ENCODE measurements at regions not wholly inside any gene's neighbourhood (a gene's known extent, or its start where the extent isn't known, plus 50 kb on each side); places are given as distances from the start of the nearest gene placed in this dataset.

DNA sequence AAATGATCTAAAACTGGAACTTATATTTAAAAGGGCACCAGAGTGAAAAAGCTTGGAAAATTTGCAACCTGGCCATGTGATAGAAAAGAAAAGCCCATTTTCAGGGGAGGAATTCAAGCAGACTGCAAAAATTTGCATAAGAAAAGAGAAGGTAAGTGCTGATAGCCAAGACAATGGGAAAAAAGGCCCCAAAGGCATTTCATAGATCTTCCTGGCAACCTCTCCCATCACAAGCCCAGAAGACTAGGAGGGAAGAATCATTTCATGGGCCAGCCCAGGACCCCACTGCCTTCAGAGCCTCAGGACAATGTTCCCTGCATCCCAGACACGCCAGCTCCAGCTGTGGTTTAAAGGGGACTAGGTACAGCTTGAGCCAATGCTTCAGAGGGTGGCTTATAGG, 887.3 kb upstream of the DIAPH2 start:
- DNase-seq: no peak

GRCh38 chrX:95823796-95824195, 860.8 kb upstream of the DIAPH2 start:
- DNase-seq: no peak

GRCh38 chrX:95835223-95835622, 849.4 kb upstream of the DIAPH2 start:
- no peak for DNase-seq

GRCh38 chrX:95836517-95836916, 848.1 kb upstream of the DIAPH2 start:
- DNase-seq: no peak

- DNase-seq: no peak
Observed at GRCh38 chrX:95841863-95842262, 842.8 kb upstream of the DIAPH2 start.

DNA sequence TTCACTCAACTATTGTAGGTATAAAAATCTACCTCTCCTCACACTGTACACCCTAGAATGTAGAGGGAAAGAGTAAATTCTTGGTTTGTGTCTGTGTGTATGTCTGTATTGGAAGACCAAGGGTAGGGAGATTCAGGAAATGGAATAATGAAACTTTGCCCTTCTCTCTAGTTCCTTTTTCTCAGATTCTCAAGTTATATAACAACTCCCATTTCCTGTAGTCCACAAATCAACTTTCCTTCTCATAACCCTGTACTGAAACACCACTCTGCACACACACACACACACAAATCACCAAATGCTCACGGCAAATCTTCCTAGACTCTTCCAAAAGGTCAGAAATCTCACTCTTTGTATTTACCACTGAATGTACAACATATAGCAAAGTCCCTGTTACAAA, 824.5 kb upstream of the DIAPH2 start:
- DNase-seq: no peak

DNA sequence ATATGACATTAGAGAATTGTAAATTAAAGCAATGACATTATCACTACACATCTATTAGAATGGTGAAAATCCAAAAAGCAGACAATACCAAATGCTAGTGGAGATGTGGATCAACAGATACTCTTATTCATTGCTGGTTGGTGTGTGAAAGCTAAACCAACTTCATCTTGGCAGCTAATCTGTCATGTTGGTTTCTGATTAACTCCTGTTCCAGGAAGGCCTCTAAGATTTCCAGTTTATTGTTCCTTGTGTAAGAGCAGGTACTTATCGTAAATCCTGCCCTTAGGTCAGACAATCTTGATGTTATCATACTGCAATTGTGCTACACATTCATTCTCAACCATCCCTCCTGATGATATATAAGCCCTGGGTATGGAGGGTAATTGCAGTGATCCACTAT, 809.0 kb upstream of the DIAPH2 start:
- DNase-seq: no peak

DNA sequence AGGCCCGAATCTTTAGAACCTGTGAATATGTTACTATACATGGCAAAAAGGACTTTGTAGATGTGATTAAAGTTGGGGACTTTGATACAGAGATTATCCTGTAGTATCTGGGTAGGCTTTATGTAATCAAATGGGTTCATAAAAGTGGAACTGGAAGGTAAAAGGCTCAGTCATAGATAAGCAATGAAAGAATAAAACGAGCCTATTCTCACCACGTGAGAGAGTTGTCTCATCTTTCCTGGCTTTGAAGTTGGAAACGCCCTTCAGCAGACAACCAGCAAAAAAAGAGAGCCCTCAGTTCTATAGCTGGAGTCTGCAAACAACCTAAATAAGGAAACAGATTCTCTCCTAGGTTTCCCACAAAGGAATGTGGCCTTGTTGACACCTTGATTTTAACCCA, 805.8 kb upstream of the DIAPH2 start:
- DNase-seq: no peak

- no peak for DNase-seq
Observed at GRCh38 chrX:95884186-95884585, 800.5 kb upstream of the DIAPH2 start.

GRCh38 chrX:95885074-95885473, 799.6 kb upstream of the DIAPH2 start:
- DNase-seq: peak; percentile 60

DNA sequence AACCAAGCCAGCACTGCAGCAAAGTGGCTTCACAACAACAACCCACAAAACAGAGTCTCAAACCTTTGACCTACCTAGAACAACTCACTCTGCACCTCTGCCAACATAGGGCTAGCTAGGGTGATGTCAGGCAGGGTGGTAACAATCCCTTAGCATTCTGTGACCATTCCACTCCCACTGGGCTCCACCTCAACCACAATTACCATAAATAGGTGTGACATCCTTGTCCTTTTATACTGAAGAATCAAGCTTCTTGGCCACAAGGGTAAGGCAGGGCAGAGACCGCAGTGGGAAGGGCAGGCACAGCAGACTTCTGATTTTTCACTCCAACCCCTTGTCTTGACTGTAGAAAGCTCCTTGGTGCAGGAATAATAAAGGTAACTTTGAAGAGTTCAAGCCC, 795.4 kb upstream of the DIAPH2 start:
- no peak for DNase-seq

DNA sequence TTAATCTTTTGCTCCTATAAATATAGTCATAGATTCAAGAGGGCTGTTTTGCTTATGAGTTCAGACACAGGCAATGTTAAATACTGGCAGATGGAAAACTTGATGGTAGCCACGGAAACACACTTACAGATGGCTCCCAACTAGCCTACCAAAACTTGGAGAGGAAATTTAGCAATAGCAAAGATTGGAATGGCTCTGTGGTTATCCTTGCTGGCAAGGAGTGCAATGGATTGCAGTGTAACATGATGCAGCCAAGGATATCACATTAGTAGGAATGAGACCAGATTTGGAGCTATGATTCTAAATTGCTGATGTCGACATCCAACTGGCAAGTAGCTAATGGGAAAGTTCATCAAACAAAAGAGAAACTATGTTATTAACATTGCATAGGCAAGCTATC, 791.0 kb upstream of the DIAPH2 start:
- no peak for DNase-seq

DNA sequence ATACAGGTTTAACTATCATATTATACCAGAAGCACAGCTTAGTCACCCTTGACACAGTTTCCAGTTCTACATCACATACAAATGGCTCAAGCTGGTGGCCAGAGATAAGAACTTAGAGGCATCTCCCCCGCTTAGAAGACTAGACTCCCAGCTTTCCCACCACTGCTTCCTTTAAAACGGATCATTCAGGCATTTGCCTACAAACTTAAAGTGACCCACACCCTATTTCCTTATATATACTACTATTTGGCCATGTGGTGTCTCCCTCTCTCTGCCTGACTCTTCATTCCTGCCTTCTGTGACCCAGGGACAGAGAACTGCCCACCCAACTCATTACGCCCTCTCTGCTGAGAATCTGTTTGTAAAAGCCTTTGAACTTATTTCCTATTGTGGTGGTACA, 781.2 kb upstream of the DIAPH2 start:
- DNase-seq: no peak

GRCh38 chrX:95903975-95904374, 780.7 kb upstream of the DIAPH2 start:
- no peak for DNase-seq

DNA sequence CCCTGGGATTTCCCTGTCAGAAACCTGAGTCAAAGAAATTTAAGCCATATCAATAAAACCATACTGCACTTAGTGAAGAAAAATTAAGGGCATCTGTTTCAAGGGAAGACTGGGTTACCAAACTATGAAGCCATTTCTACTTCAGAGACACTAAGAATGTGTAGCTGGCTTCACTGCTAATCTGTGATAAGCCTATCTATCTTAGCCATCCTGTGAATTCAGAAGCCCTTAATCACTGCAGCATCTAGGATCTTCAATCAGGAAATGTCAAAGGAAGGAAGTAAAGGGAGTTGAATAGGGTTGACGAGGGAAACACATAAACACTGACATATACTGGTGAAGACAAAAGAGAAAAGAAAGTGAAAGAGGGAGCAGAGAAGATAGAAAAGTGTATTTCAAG, 777.6 kb upstream of the DIAPH2 start:
- no peak for DNase-seq

- DNase-seq: no peak
Observed at GRCh38 chrX:95911062-95911461, 773.6 kb upstream of the DIAPH2 start.

DNA sequence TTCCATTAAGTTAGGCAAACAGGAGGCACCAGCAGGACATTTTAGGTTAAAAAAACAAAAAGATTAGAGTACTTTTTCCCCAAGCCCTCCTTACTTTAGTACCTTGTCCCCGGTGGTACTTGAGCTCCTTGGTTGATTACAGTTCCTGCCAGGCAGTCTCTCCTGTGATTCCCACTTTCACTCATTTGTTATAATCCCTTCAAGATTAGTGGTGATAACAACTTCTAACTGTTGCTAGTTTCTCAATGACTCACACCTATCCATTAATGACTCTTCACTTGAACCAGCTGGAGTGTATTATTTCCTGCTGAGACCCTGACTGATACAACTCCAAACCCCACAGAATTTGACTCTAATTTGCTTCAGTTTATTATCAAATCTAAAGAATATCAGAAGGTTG, 765.0 kb upstream of the DIAPH2 start:
- DNase-seq: no peak

- no peak for DNase-seq
Observed at GRCh38 chrX:95945528-95945927, 739.1 kb upstream of the DIAPH2 start.

DNA sequence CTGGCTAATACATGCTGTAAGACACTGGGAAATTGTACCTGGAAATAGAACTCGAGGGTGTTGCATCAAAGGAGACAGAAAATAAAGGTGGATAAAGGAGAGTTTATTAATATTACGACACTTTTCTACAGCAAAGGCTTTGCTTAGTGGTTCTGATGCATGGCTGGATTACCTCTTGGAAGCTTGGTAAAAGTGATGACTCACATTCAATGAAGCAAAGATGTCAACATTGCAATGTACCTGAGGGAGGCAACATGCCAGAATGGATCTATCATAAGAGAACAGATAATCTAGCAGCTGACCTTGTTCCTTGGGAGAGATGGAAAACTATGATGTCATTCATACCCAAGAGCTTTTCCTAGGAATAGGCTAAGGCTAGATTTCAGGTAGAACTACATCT, 735.1 kb upstream of the DIAPH2 start:
- no peak for DNase-seq

DNA sequence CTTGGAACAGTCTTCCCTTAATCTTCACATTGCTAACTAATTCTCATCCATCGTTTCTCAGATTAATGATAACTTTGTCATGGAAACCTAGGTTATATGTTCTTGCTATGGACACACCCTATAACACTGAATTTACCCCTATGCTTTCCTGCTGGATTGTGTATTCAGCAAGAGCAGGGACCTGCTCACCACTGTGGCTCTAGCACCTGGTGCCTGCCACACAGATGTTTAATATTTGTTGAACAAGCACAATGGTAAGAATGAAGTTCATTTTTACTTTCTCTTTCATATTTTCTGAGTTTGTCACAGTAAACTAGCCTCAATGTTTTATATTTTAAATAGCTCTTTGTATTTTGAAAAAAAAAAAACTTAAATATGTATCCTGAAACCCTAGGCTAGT, 734.0 kb upstream of the DIAPH2 start:
- no peak for DNase-seq

DNA sequence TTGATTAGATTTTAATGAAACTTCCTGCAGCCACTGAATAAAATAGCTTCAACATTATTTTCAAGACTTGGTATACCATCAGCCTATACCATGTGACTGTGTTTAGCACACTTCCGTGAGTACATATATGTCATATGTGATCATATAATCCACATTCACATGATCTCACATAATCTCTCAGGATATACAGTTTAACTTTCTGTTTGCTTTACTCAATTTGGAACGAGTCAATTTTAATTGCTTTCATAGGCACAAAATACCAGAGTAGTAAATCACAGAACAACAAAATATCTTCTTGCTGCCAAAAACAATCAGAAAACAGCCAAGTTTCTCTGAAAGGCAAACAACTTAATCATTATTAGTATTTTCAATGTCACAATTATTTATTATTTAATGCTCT, 731.1 kb upstream of the DIAPH2 start:
- DNase-seq: no peak

GRCh38 chrX:95956745-95957144, 727.9 kb upstream of the DIAPH2 start:
- no peak for DNase-seq

DNA sequence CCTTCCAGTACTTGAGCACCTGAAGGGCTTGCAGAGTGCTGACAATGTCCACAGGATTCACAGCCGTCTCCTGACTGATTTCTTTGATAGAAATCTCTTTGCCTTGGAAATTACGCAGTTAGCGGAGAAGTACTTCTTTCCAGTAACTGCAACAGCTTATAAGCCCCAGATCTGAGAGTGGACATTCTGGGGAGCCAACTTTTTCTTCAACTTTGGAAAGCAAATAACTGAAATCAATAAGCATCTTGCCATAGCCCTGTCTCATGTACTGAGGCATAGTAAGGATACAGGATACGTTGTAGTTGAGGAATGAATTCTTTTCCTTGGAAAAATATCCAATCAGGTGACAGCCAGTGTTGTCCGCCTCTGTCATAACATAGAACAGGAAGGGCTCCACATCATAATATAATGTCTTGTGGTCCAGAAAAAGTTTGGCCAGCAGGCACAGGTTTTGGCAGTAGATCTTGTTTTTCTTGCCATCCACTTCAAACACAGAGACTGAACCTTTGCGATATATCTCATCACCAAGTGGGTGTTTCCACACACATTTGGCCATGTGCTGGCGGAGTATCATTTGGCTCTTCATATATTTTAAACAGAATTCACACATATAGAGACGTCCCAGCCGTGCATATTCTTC, 711.1 kb upstream of the DIAPH2 start:
- peak; percentile 9 for DNase-seq

GRCh38 chrX:95974096-95974470, 710.6 kb upstream of the DIAPH2 start:
- peak; percentile 15 for DNase-seq

DNA sequence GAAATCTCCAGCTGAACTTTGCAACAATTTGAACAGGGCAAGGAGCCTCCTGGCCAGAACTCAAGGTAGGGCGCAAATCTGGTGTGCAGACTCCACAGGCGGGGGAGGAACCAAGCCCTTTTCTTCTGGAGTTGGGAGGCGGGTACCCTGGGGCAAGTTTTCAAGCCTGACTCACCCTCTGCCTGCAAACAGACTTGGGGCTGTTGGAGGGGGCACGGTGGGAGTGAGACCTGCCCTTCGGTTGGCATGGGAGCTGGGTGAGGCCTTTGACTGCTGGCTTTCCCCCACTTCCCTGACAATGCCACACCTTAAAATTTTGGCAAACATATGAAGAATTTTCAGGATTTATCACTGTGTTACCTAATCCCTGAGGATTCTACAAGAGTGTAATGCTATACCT, 709.8 kb upstream of the DIAPH2 start:
- DNase-seq: no peak
